Keratinocyte (primary cell): ENCODE measurements at regions not wholly inside any gene's neighbourhood (a gene's known extent, or its start where the extent isn't known, plus 50 kb on each side); places are given as distances from the start of the nearest gene placed in this dataset.

Source experiments
- EZH2 ChIP-seq: IDR thresholded peaks from one replicate; pipeline ENCODE4 v1.6.1; 2012; ENCODE audit warnings: inconsistent platforms, mild to moderate bottlenecking, low read length, moderate library complexity
- TF ChIP-seq, protein P1 (sequence below), 3 experiments: IDR thresholded peaks in 1 of 3; conservative IDR thresholded peaks in 1 of 3; optimal IDR thresholded peaks in 1 of 3; 2 replicates in 2 of 3; 3 replicates in 1 of 3; pipeline versions ENCODE3 to v1.5.1; 2011; ENCODE audit warnings: low read length in 3 of 3, mild to moderate bottlenecking in 3 of 3, moderate library complexity in 2 of 3, control low read depth in 1 of 3, inconsistent platforms in 1 of 3; ENCODE audit not compliant: insufficient read depth in 2 of 3; ENCODE audit errors: extremely low read depth in 1 of 3

- TF ChIP-seq, protein P1, sequence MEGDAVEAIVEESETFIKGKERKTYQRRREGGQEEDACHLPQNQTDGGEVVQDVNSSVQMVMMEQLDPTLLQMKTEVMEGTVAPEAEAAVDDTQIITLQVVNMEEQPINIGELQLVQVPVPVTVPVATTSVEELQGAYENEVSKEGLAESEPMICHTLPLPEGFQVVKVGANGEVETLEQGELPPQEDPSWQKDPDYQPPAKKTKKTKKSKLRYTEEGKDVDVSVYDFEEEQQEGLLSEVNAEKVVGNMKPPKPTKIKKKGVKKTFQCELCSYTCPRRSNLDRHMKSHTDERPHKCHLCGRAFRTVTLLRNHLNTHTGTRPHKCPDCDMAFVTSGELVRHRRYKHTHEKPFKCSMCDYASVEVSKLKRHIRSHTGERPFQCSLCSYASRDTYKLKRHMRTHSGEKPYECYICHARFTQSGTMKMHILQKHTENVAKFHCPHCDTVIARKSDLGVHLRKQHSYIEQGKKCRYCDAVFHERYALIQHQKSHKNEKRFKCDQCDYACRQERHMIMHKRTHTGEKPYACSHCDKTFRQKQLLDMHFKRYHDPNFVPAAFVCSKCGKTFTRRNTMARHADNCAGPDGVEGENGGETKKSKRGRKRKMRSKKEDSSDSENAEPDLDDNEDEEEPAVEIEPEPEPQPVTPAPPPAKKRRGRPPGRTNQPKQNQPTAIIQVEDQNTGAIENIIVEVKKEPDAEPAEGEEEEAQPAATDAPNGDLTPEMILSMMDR (optimal IDR thresholded peaks at IDR 0.05 in 1 of 3, IDR thresholded peaks at IDR 0.05 in 1 of 3, conservative IDR thresholded peaks at IDR 0.05 in 1 of 3; ENCODE audit: extremely low read depth in 1 of 3, insufficient read depth in 2 of 3, low read length in 3 of 3), result no peak
- TF ChIP-seq EZH2, result no peak
Measured at GRCh38 chr21:35658242-35658641, 402.1 kb downstream of the SETD4 start.
